ENCODE measurements at regions not wholly inside any gene's neighbourhood (a gene's known extent, or its start where the extent isn't known, plus 50 kb on each side); places are given as distances from the start of the nearest gene placed in this dataset.

GRCh38 chr16:22692916-22693637 is 120.9 kb upstream of the HS3ST2 start:
- no peak for TF ChIP-seq POLR2AphosphoS5 (IDR thresholded peaks at IDR 0.05; ENCODE audit: low read depth, low read length)
- no peak for TF ChIP-seq SIN3A (IDR thresholded peaks at IDR 0.05; ENCODE audit: borderline replicate concordance, insufficient read depth, low read length)
- TF ChIP-seq TAF1 (IDR thresholded peaks at IDR 0.05; ENCODE audit: borderline replicate concordance, insufficient read depth, low read length), result no peak
- TF ChIP-seq, protein P1, sequence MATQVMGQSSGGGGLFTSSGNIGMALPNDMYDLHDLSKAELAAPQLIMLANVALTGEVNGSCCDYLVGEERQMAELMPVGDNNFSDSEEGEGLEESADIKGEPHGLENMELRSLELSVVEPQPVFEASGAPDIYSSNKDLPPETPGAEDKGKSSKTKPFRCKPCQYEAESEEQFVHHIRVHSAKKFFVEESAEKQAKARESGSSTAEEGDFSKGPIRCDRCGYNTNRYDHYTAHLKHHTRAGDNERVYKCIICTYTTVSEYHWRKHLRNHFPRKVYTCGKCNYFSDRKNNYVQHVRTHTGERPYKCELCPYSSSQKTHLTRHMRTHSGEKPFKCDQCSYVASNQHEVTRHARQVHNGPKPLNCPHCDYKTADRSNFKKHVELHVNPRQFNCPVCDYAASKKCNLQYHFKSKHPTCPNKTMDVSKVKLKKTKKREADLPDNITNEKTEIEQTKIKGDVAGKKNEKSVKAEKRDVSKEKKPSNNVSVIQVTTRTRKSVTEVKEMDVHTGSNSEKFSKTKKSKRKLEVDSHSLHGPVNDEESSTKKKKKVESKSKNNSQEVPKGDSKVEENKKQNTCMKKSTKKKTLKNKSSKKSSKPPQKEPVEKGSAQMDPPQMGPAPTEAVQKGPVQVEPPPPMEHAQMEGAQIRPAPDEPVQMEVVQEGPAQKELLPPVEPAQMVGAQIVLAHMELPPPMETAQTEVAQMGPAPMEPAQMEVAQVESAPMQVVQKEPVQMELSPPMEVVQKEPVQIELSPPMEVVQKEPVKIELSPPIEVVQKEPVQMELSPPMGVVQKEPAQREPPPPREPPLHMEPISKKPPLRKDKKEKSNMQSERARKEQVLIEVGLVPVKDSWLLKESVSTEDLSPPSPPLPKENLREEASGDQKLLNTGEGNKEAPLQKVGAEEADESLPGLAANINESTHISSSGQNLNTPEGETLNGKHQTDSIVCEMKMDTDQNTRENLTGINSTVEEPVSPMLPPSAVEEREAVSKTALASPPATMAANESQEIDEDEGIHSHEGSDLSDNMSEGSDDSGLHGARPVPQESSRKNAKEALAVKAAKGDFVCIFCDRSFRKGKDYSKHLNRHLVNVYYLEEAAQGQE (IDR thresholded peaks at IDR 0.05; ENCODE audit: insufficient read depth in 1 of 2, low read depth in 2 of 2, low read length in 2 of 2), result no peak
- TF ChIP-seq FOXP2 (optimal IDR thresholded peaks at IDR 0.05; ENCODE audit: borderline replicate concordance, extremely low read depth, extremely low read length, insufficient read depth), result no peak
